Ovary (tissue), 7 donors: ENCODE measurements at regions not wholly inside any gene's neighbourhood (a gene's known extent, or its start where the extent isn't known, plus 50 kb on each side); places are given as distances from the start of the nearest gene placed in this dataset.
"Not testable (repeated sequence)": the region's sequence is repeated elsewhere in the genome, so short reads cannot be mapped to it uniquely, and the experiment has no call there.

Experiments
- DNase-seq, 5 donors: peaks; one replicate each; pipeline ENCODE4 v3.0.0-alpha.2; 2019 to 2020
- H3K27ac ChIP-seq, 2 donors: fragments of 200-600 bp; one replicate each; pipeline versions ENCODE4 v1.5.1 to v1.8.0; 2019 to 2022
- H3K27me3 ChIP-seq: fragments of 200-600 bp; one replicate; pipeline ENCODE4 v1.8.0; 2022
- H3K36me3 ChIP-seq: fragments of 200-600 bp; sonication (generic); one replicate; pipeline ENCODE4 v1.5.1; 2019
- H3K4me1 ChIP-seq: one replicate; pipeline ENCODE4 v1.8.1; 2013; ENCODE audit warnings: mild to moderate bottlenecking, moderate library complexity; ENCODE audit not compliant: insufficient read depth
- H3K4me3 ChIP-seq: fragments of 200-600 bp; sonication (generic); one replicate; pipeline ENCODE4 v1.5.1; 2017
- H3K9me3 ChIP-seq, 2 donors: fragments of 200-600 bp in 1 of 2; sonication (generic) in 1 of 2; one replicate each; pipeline versions ENCODE4 v1.5.1 to v1.8.1; 2013 to 2019; ENCODE audit warnings: mild to moderate bottlenecking in 1 of 2, moderate library complexity in 1 of 2
- EP300 ChIP-seq: sonication (generic); formaldehyde crosslinking; IDR thresholded peaks from one replicate; pipeline ENCODE4 v1.6.1; 2017; ENCODE audit warnings: antibody characterized with exemption
- POLR2A ChIP-seq: fragments of 450-650 bp; IDR thresholded peaks from one replicate; pipeline ENCODE4 v1.6.1; 2017; ENCODE audit warnings: antibody characterized with exemption, mild to moderate bottlenecking, moderate library complexity
- WGBS, 3 donors: extraction: QIAGEN DNeasy Blood & Tissue Kit in 1 of 3; methylation state at CpG; one replicate each; pipeline versions ENCODE4 v1.1.5 to v1.1.7; 2013 to 2017; 5-methylcytosine and 5-hydroxymethylcytosine counted together
- intact Hi-C, 4 donors: fragments of 100-400 bp; cut with DNase I; formaldehyde crosslinking; loops; one replicate each; pipeline versions ENCODE4 v1.11.0 to v1.15.1; 2022 to 2023
- TF ChIP-seq, protein P1 (sequence below), 3 donors: fragments of 450-650 bp in 2 of 3; fragments of 200-600 bp in 1 of 3; IDR thresholded peaks; one replicate each; pipeline versions ENCODE4 v1.5.1 to v1.8.0; 2016 to 2022; ENCODE audit warnings: antibody characterized with exemption in 3 of 3, mild to moderate bottlenecking in 1 of 3
- donor health status: DM: no; HTN: no; CAD: no; lungs with moderate emphysema.
- donor health status: DM: no; HTN: no; CAD: no.
- donor health status: Bipolar disorder and iron deficiency.
- donor health status: DM: no; HTN: no; CAD: no.
- donor health status: DM: yes; HTN: yes; CAD: no.

DNA sequence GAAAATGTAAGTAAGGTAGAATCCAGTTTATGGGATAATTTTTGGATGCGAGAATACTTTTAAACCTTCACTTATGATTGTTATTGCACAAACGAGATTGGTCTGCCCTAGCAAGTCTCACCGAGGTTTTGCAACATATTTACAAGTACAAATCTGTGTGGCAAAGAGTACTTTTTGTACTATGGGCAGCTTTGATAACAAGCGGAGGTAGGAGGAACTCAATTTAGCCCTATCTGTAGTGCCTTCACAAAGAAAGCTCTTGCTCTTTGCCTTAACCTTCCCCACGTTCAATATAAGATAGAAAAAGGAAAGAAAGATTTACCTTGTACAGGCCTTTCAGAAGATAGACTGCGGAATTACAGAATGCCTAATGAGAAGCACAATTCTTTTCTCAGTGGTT, 77.5 kb upstream of the HIVEP1 start:
- Histone ChIP-seq H3K27me3 (no peaks in the 10 kb centered on the region), H3K27ac (no peak overlapping the region), H3K9me3 (no peaks in the 10 kb centered on the region), H3K36me3 (no peaks in the 10 kb centered on the region), H3K4me3 (no peak overlapping the region), H3K4me1 (peaks cover 3% of the 10 kb centered on the region)
- DNase-seq, result no peak
- intact Hi-C loops, result no loop called here
- 81 to 93% (median 90%) methylated on average over 6 of the region's 6 CpGs for WGBS, 3 donors
- TF ChIP-seq EP300 (no peak), POLR2A (no peak)
- TF ChIP-seq, protein P1, sequence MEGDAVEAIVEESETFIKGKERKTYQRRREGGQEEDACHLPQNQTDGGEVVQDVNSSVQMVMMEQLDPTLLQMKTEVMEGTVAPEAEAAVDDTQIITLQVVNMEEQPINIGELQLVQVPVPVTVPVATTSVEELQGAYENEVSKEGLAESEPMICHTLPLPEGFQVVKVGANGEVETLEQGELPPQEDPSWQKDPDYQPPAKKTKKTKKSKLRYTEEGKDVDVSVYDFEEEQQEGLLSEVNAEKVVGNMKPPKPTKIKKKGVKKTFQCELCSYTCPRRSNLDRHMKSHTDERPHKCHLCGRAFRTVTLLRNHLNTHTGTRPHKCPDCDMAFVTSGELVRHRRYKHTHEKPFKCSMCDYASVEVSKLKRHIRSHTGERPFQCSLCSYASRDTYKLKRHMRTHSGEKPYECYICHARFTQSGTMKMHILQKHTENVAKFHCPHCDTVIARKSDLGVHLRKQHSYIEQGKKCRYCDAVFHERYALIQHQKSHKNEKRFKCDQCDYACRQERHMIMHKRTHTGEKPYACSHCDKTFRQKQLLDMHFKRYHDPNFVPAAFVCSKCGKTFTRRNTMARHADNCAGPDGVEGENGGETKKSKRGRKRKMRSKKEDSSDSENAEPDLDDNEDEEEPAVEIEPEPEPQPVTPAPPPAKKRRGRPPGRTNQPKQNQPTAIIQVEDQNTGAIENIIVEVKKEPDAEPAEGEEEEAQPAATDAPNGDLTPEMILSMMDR (IDR thresholded peaks at IDR 0.05), result no peak

DNA sequence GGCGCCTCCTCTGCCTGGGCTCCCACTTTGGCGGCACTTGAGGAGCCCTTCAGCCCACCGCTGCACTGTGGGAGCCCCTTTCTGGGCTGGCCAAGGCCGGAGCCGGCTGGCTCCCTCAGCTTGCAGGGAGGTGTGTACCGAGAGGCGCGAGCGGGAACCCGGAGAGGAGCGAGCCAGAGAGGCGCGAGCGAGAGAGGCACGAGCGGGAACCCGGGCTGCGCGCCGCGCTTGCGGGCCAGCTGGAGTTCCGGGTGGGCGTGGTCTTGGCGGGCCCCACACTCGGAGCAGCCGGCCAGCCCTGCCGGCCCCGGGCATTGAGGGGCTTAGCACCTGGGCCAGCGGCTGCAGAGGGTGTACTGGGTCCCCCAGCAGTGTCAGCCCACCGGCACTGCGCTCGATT, 79.2 kb upstream of the HIVEP1 start:
- H3K4me3 ChIP-seq, H3K36me3 ChIP-seq, H3K27me3 ChIP-seq, H3K9me3 ChIP-seq, H3K4me1 ChIP-seq, intact Hi-C loops, DNase-seq, H3K27ac ChIP-seq: not testable (repeated sequence)
- WGBS, 3 donors, result 95 to 96% (median 96%) methylated on average over 30 to 33 of the region's 33 CpGs

DNA sequence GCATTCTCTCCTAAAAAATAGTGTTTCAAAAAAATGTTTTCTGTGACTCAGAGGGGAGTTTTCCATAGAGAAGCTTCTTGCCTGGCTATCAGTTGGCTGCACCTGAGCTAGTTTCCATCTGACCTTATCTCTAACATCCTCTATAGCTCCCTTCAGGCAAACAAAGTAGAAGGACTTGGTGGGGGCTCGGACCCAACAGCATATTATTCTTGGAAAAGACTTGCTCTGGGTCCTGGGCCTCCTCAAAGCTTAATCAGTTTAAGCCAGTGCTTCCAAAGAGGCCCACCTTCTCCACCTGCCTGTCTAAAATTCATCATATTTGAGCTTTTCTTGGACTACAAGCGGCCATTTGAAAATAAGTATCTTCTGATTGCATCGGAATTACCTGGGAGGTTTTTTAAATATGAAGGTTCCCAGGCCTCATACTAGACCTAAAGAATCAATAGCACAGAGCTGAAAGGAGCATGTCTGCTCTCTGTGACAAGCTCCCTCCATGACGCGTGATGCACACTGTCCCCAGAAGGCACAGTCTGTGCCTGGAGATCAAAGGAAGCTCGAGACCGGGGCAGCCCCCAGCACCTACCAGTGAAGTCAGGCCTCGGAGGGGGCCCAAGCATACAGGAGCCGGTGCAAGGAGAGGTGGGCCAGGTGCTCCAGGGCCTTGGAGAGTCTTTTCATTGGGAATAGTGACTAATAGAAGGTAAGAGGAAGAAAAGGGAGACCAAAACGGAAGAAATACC, 80.6 kb upstream of the HIVEP1 start:
- no peak for DNase-seq
- Histone ChIP-seq H3K4me1 (no peaks in the 10 kb centered on the region), H3K36me3 (no peaks in the 10 kb centered on the region), H3K9me3 (no peaks in the 10 kb centered on the region), H3K27ac (no peak overlapping the region), H3K27me3 (no peaks in the 10 kb centered on the region), H3K4me3 (no peak overlapping the region)
- 95 to 97% (median 96%) methylated on average over 10 of the region's 10 CpGs for WGBS, 3 donors
- intact Hi-C loops, result no loop called here
- no peak for TF ChIP-seq POLR2A
- no peak for TF ChIP-seq EP300
- TF ChIP-seq, protein P1 (IDR thresholded peaks at IDR 0.05), result no peak

DNA sequence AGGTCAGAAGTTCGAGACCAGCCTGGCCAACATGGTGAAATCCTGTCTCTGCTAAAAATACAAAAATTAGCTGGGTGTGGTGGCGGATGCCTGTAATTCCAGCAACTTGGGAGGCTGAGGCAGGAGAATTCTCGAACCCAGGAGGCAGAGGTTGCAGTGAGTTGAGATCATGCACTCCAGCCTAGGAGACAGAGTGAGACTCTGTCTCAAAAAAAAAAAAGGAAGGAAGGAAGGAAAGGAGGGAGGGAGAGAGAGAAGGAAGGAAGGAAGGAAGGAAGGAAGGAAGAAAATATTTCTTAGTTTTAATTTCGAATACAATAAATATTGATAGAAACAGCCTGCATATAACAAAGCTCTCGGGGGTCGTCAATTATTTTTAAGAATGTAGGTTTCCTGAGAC, 81.3 kb upstream of the HIVEP1 start:
- DNase-seq, H3K27ac ChIP-seq, H3K27me3 ChIP-seq, H3K36me3 ChIP-seq, H3K4me3 ChIP-seq, H3K9me3 ChIP-seq, intact Hi-C loops, H3K4me1 ChIP-seq: not testable (repeated sequence)
- WGBS, 3 donors, result 92 to 94% (median 93%) methylated on average over 6 of the region's 6 CpGs

DNA sequence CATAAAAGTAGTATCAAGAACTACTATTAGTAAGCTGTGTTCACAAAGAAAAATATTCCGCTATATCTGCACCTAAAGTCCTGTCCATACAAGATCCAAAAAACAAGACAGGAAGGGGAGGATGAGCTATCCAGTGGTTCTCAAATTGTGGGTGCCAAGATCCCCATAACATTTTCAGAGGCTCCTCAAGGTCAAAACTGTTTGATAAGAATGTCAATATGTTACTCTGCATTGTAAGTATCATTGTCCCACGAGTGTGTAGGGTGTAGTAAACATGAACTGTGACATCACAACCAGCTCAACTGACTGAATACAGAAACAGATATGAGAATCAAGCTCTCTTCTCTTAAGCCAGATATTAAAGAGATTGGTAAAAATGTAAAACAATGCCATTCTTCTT, 81.9 kb upstream of the HIVEP1 start:
- Histone ChIP-seq H3K36me3 (no peaks in the 10 kb centered on the region), H3K9me3 (no peaks in the 10 kb centered on the region), H3K27ac (no peak overlapping the region), H3K27me3 (no peaks in the 10 kb centered on the region), H3K4me1 (no peaks in the 10 kb centered on the region), H3K4me3 (no peak overlapping the region)
- no peak for TF ChIP-seq POLR2A
- no peak for TF ChIP-seq EP300
- TF ChIP-seq, protein P1 (IDR thresholded peaks at IDR 0.05), result no peak
- DNase-seq, result no peak
- WGBS, 3 donors, result 50 to 59% (median 52%) methylated on average over 2 of the region's 2 CpGs
- intact Hi-C loops, result no loop called here
